GM21723 (cell line): ENCODE measurements at regions not wholly inside any gene's neighbourhood (a gene's known extent, or its start where the extent isn't known, plus 50 kb on each side); places are given as distances from the start of the nearest gene placed in this dataset.
"Not testable (repeated sequence)": the region's sequence is repeated elsewhere in the genome, so short reads cannot be mapped to it uniquely, and the experiment has no call there.

ENCODE experiments used
- ATAC-seq: cut with Tn5 transposase; IDR thresholded peaks from one replicate; pipeline ENCODE4 v1.9.1; 2021; ENCODE audit warnings: mild to moderate bottlenecking, moderate library complexity; ENCODE audit not compliant: unreplicated experiment

GRCh38 chr16:85202051-85202601 lies 89.9 kb upstream of the CIBAR2 start:
- ATAC-seq: no peak

- ATAC-seq: no peak
These were observed 90.6 kb upstream of the CIBAR2 start for GRCh38 chr16:85202631-85203461.

GRCh38 chr16:85203462-85203813 lies 91.2 kb upstream of the CIBAR2 start:
- no peak for ATAC-seq

GRCh38 chr16:85204242-85205010 lies 92.2 kb upstream of the CIBAR2 start:
- ATAC-seq: no peak

- ATAC-seq: not testable (repeated sequence)
These were observed 93.0 kb upstream of the CIBAR2 start for GRCh38 chr16:85205257-85205656.

GRCh38 chr16:85205747-85206471 lies 93.6 kb upstream of the CIBAR2 start:
- ATAC-seq: no peak

- no peak for ATAC-seq
These were observed 94.4 kb upstream of the CIBAR2 start for GRCh38 chr16:85206472-85207356.

GRCh38 chr16:85207357-85207921 lies 95.2 kb upstream of the CIBAR2 start:
- no peak for ATAC-seq

GRCh38 chr16:85208181-85208580 lies 95.9 kb upstream of the CIBAR2 start:
- ATAC-seq: no peak

GRCh38 chr16:85208643-85209520 lies 96.6 kb upstream of the CIBAR2 start:
- no peak for ATAC-seq

- ATAC-seq: no peak
These were observed 97.4 kb upstream of the CIBAR2 start for GRCh38 chr16:85209526-85210121.

- ATAC-seq: no peak
These were observed 98.3 kb upstream of the CIBAR2 start for GRCh38 chr16:85210423-85211169.

GRCh38 chr16:85211271-85211801 lies 99.1 kb upstream of the CIBAR2 start:
- ATAC-seq: no peak

- no peak for ATAC-seq
These were observed 101.8 kb upstream of the CIBAR2 start for GRCh38 chr16:85213926-85214675.

GRCh38 chr16:85215478-85216118 lies 103.3 kb upstream of the CIBAR2 start:
- no peak for ATAC-seq
